Fibroblast of lung (primary cell): ENCODE measurements at regions not wholly inside any gene's neighbourhood (a gene's known extent, or its start where the extent isn't known, plus 50 kb on each side); places are given as distances from the start of the nearest gene placed in this dataset.

Experiments used
- DNase-seq, 2 donors: peaks; one replicate each; pipeline versions ENCODE4 v3.0.0 to v3.0.0-alpha.2; 2010; ENCODE audit warnings: low read depth in 2 of 2
- H2AFZ ChIP-seq: 2 replicates; pipeline ENCODE4 v1.5.1; 2012; ENCODE audit warnings: low read length, control low read depth, inconsistent platforms
- H3K27ac ChIP-seq: 2 replicates; pipeline ENCODE4 v1.5.1; 2011; ENCODE audit warnings: low read length, control low read depth; ENCODE audit not compliant: insufficient read depth
- H3K27me3 ChIP-seq: 2 replicates; pipeline ENCODE4 v1.5.1; 2011; ENCODE audit warnings: mild to moderate bottlenecking, low read length; ENCODE audit not compliant: control insufficient read depth, insufficient read depth
- H3K36me3 ChIP-seq: 2 replicates; pipeline ENCODE4 v1.5.1; 2011; ENCODE audit warnings: low read length; ENCODE audit not compliant: control insufficient read depth, insufficient read depth
- H3K4me1 ChIP-seq: 2 replicates; pipeline ENCODE4 v1.5.1; 2011; ENCODE audit warnings: low read length; ENCODE audit not compliant: control insufficient read depth, insufficient read depth; ENCODE audit errors: extremely low read depth
- H3K4me2 ChIP-seq: 2 replicates; pipeline ENCODE4 v1.5.1; 2011; ENCODE audit warnings: low read length, control low read depth; ENCODE audit not compliant: insufficient read depth; ENCODE audit errors: extremely low read depth
- H3K4me3 ChIP-seq, 4 experiments: fragments of 200-600 bp in 1 of 4; sonication (generic) in 1 of 4; replicated peaks in 1 of 4; 2 replicates each; pipeline ENCODE4 v1.5.1; 2011 to 2016; ENCODE audit warnings: low read length in 4 of 4, low read depth in 3 of 4, mild to moderate bottlenecking in 3 of 4, control low read depth in 2 of 4, inconsistent platforms in 1 of 4, mixed read lengths in 1 of 4; ENCODE audit not compliant: insufficient read depth in 1 of 4; ENCODE audit errors: control extremely low read depth in 1 of 4
- H3K79me2 ChIP-seq: 2 replicates; pipeline ENCODE4 v1.5.1; 2012; ENCODE audit warnings: mild to moderate bottlenecking, low read length, inconsistent platforms; ENCODE audit not compliant: control insufficient read depth, insufficient read depth
- H3K9ac ChIP-seq: 2 replicates; pipeline ENCODE4 v1.5.1; 2011; ENCODE audit warnings: mild to moderate bottlenecking, low read length, control low read depth; ENCODE audit not compliant: insufficient read depth
- H3K9me3 ChIP-seq: 2 replicates; pipeline ENCODE4 v1.5.1; 2012; ENCODE audit warnings: low read depth, low read length; ENCODE audit not compliant: control insufficient read depth, insufficient read depth
- H4K20me1 ChIP-seq: 2 replicates; pipeline ENCODE4 v1.5.1; 2011; ENCODE audit warnings: low read length; ENCODE audit not compliant: control insufficient read depth, insufficient read depth; ENCODE audit errors: extremely low read depth
- EZH2 ChIP-seq: IDR thresholded peaks from 2 replicates; pipeline ENCODE4 v1.5.1; 2012; ENCODE audit warnings: low read length, control low read depth, mild to moderate bottlenecking; ENCODE audit errors: missing control alignments
- TF ChIP-seq, protein P1 (sequence below), 2 donors: IDR thresholded peaks in 1 of 2; conservative IDR thresholded peaks in 1 of 2; 1 replicate in 1 of 2; 2 replicates in 1 of 2; pipeline ENCODE4 v1.5.1; 2011 to 2012; ENCODE audit warnings: low read length in 2 of 2, control low read depth in 1 of 2, inconsistent platforms in 1 of 2, low read depth in 1 of 2, mild to moderate bottlenecking in 1 of 2

DNA sequence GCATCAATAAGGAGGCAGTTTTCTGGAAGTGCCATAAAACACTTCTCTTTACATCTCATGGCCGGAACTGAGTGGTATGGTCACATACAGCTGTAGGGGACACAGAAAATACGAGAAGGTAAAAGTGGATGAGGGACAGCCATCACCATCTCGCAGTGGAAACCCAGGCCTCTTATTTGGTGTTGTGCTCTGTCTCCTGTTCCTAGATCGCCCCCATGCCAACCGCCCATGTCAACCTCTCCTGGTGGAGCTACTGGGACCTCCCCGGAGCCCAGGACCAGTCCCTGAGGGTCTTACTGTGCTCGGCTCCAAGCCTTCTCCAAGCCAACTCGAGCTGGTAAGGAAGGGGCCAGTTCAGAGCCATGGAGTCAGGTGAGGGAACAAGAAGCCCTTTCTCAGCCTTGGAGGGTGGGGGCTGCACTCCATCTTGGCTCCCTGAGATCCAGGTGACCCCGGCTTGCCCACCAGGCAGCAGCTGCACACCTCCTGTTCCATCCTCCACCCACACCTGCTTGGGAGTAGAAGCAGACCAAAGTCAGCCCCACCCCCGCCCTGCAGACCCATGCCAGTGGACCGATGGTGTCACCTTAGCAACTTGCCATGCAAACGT, 149.0 kb upstream of the CST7 start:
- no peaks in the 10 kb centered on the region for H3K36me3 ChIP-seq
- no peak overlapping the region for H3K9ac ChIP-seq
- no peak overlapping the region for H3K4me3 ChIP-seq
- H2AFZ ChIP-seq: no peak overlapping the region
- no peaks in the 10 kb centered on the region for H3K79me2 ChIP-seq
- H3K9me3 ChIP-seq: no peaks in the 10 kb centered on the region
- no peak for DNase-seq
- TF ChIP-seq, protein P1, sequence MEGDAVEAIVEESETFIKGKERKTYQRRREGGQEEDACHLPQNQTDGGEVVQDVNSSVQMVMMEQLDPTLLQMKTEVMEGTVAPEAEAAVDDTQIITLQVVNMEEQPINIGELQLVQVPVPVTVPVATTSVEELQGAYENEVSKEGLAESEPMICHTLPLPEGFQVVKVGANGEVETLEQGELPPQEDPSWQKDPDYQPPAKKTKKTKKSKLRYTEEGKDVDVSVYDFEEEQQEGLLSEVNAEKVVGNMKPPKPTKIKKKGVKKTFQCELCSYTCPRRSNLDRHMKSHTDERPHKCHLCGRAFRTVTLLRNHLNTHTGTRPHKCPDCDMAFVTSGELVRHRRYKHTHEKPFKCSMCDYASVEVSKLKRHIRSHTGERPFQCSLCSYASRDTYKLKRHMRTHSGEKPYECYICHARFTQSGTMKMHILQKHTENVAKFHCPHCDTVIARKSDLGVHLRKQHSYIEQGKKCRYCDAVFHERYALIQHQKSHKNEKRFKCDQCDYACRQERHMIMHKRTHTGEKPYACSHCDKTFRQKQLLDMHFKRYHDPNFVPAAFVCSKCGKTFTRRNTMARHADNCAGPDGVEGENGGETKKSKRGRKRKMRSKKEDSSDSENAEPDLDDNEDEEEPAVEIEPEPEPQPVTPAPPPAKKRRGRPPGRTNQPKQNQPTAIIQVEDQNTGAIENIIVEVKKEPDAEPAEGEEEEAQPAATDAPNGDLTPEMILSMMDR (conservative IDR thresholded peaks at IDR 0.05 in 1 of 2, IDR thresholded peaks at IDR 0.05 in 1 of 2; ENCODE audit: low read depth in 1 of 2, low read length in 2 of 2): no peak
- no peak for TF ChIP-seq EZH2
- H3K27me3 ChIP-seq: no peaks in the 10 kb centered on the region
- no peaks in the 10 kb centered on the region for H3K4me1 ChIP-seq
- H3K27ac ChIP-seq: no peak overlapping the region
- H3K4me2 ChIP-seq: no peak overlapping the region
- no peaks in the 10 kb centered on the region for H4K20me1 ChIP-seq

DNA sequence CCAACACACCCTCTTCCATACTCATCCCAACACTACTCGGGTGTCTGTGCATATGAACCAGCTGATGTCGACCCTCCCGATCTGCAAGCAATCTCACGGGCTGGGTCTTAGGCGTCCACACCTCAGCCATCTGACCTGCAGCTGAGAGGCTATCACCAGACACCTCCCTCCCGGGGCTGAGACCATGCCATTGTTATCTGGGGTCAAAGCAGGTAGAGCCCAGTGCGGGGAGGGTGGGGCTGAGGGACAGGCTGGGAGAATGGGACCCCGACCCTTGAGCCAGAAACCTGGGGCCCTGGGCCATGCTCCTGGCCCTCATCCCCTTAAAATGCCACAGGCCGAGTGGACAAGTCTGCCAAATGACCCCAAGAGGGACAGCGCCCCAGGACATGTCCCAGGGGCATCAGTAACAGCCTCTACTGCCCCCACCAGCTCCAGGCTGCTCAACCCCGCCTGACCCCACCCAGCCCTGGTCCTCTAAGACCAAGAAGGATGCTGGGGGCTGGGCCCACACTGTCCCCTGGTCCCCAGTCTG, 146.7 kb upstream of the CST7 start:
- TF ChIP-seq, protein P1 (conservative IDR thresholded peaks at IDR 0.05 in 1 of 2, IDR thresholded peaks at IDR 0.05 in 1 of 2; ENCODE audit: low read depth in 1 of 2, low read length in 2 of 2): no peak
- TF ChIP-seq EZH2: no peak
- no peak overlapping the region for H3K4me2 ChIP-seq
- no peaks in the 10 kb centered on the region for H3K9me3 ChIP-seq

DNA sequence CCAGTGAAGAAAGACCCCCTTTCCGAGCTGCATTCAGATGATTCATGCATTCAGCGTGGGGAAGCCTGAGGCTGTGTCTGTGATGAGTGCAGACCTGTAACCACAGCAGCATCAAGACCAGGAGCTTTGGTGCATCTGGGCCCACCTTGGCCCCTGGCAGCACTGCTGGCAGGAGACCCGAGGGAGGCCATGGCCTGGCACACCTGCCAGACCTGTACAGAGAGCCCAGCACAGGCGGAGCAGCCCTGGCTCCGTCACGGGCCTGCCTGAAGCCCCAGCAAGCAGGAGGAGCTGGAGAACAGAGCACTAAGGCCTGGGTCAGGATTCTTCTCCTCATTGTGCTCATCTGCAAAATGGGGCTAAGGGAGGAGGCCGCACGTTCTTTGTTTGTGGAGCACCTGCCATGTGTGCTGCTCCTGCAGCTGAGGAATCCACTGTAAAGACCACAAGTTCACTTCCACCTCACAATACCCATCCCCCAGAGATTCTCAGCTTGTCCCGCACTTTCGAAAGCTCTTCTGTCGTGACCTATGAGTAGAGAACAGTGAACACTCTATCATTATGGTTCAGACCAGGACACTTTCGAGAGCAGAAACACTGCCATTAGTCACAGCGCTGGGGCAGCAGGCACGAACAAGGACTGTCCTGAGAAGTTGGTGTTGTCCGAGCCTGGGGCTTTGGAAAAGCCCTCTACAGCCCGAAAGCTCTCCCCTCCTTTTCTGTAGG, 144.4 kb upstream of the CST7 start:
- no peak overlapping the region for H3K4me3 ChIP-seq
- no peak for DNase-seq
- no peak overlapping the region for H2AFZ ChIP-seq
- TF ChIP-seq, protein P1 (conservative IDR thresholded peaks at IDR 0.05 in 1 of 2, IDR thresholded peaks at IDR 0.05 in 1 of 2; ENCODE audit: low read depth in 1 of 2, low read length in 2 of 2): no peak
- no peak for TF ChIP-seq EZH2
- H3K27ac ChIP-seq: no peak overlapping the region
- no peak overlapping the region for H3K9ac ChIP-seq
- no peak overlapping the region for H3K4me2 ChIP-seq
- no peaks in the 10 kb centered on the region for H3K36me3 ChIP-seq
- H4K20me1 ChIP-seq: no peaks in the 10 kb centered on the region
- no peaks in the 10 kb centered on the region for H3K79me2 ChIP-seq
- H3K9me3 ChIP-seq: no peaks in the 10 kb centered on the region
- no peaks in the 10 kb centered on the region for H3K27me3 ChIP-seq
- no peaks in the 10 kb centered on the region for H3K4me1 ChIP-seq

More for the DNA sequence above, 146.7 kb upstream of the CST7 start:
- Histone ChIP-seq H3K27me3 (no peaks in the 10 kb centered on the region), H4K20me1 (no peaks in the 10 kb centered on the region), H3K9ac (no peak overlapping the region), H2AFZ (no peak overlapping the region), H3K27ac (no peak overlapping the region), H3K4me3 (no peak overlapping the region), H3K36me3 (no peaks in the 10 kb centered on the region), H3K4me1 (no peaks in the 10 kb centered on the region), H3K79me2 (no peaks in the 10 kb centered on the region)
- DNase-seq: no peak
